Stimulated activated CD4-positive, alpha-beta T cell treated with anti-CD3 and anti-CD28 coated beads, Interleukin-1b, Interleukin-23, amount 100 ng/mL, for 1 hour (primary cell): ENCODE measurements at regions not wholly inside any gene's neighbourhood (a gene's known extent, or its start where the extent isn't known, plus 50 kb on each side); places are given as distances from the start of the nearest gene placed in this dataset.
"Not testable (repeated sequence)": the region's sequence is repeated elsewhere in the genome, so short reads cannot be mapped to it uniquely, and the experiment has no call there.

Source experiments
- DNase-seq, 2 donors: peaks; one replicate each; pipeline ENCODE4 v3.0.0-alpha.2; 2020; ENCODE audit warnings: low read depth in 2 of 2

- no peak for DNase-seq
Measured at GRCh38 chr3:20327889-20328288, 141.9 kb upstream of the SGO1 start.

- DNase-seq, result no peak
Measured at GRCh38 chr3:20326541-20326940, 140.5 kb upstream of the SGO1 start.

- DNase-seq, result no peak
Measured at GRCh38 chr3:20325563-20325962, 139.6 kb upstream of the SGO1 start.

- no peak for DNase-seq
Measured at GRCh38 chr3:20324664-20325478, 138.9 kb upstream of the SGO1 start.

GRCh38 chr3:20323307-20323927 lies 137.4 kb upstream of the SGO1 start:
- DNase-seq, result no peak

GRCh38 chr3:20322085-20322484 lies 136.1 kb upstream of the SGO1 start:
- no peak for DNase-seq

GRCh38 chr3:20321391-20322047 lies 135.5 kb upstream of the SGO1 start:
- DNase-seq, result no peak

GRCh38 chr3:20320489-20320888 lies 134.5 kb upstream of the SGO1 start:
- DNase-seq, result no peak

- DNase-seq, result no peak
Measured at GRCh38 chr3:20319551-20319950, 133.5 kb upstream of the SGO1 start.

- no peak for DNase-seq
Measured at GRCh38 chr3:20317616-20318015, 131.6 kb upstream of the SGO1 start.

- DNase-seq, result no peak
Measured at GRCh38 chr3:20316238-20316637, 130.2 kb upstream of the SGO1 start.

GRCh38 chr3:20310629-20311028 lies 124.6 kb upstream of the SGO1 start:
- no peak for DNase-seq

- DNase-seq, result no peak
Measured at GRCh38 chr3:20307383-20307782, 121.4 kb upstream of the SGO1 start.

- DNase-seq, result no peak
Measured at GRCh38 chr3:20305647-20306046, 119.6 kb upstream of the SGO1 start.

GRCh38 chr3:20302766-20303165 lies 116.8 kb upstream of the SGO1 start:
- no peak for DNase-seq

- DNase-seq, result no peak
Measured at GRCh38 chr3:20288050-20288449, 102.0 kb upstream of the SGO1 start.

GRCh38 chr3:20280257-20280656 lies 94.3 kb upstream of the SGO1 start:
- no peak for DNase-seq

- DNase-seq, result not testable (repeated sequence)
Measured at GRCh38 chr3:20265977-20266376, 80.0 kb upstream of the SGO1 start.

- no peak for DNase-seq
Measured at GRCh38 chr3:20264900-20265567, 79.0 kb upstream of the SGO1 start.

GRCh38 chr3:20258371-20258770 lies 72.4 kb upstream of the SGO1 start:
- DNase-seq, result no peak

GRCh38 chr3:20256144-20256543 lies 70.1 kb upstream of the SGO1 start:
- no peak for DNase-seq
